H9 (cell line): ENCODE measurements at regions not wholly inside any gene's neighbourhood (a gene's known extent, or its start where the extent isn't known, plus 50 kb on each side); places are given as distances from the start of the nearest gene placed in this dataset.

Source experiments
- DNase-seq: peaks from one replicate; pipeline ENCODE4 v3.0.0-alpha.2; 2017
- H2AFZ ChIP-seq: one replicate; pipeline ENCODE4 v1.6.1; 2013; ENCODE audit warnings: mild to moderate bottlenecking, low read length, control low read depth, moderate library complexity
- H2AK5ac ChIP-seq: 2 replicates; pipeline ENCODE4 v1.6.1; 2013; ENCODE audit warnings: low read length, control low read depth, mixed read lengths; ENCODE audit not compliant: insufficient read length
- H2BK120ac ChIP-seq: one replicate; pipeline ENCODE4 v1.6.1; 2013; ENCODE audit warnings: low read depth, mild to moderate bottlenecking, low read length, control low read depth, inconsistent platforms; ENCODE audit not compliant: poor library complexity, severe bottlenecking
- H2BK12ac ChIP-seq: 2 replicates; pipeline ENCODE4 v1.6.1; 2013; ENCODE audit warnings: low read length, control low read depth, mixed read lengths, low read depth; ENCODE audit not compliant: insufficient read length
- H2BK15ac ChIP-seq: 2 replicates; pipeline ENCODE4 v1.6.1; 2013; ENCODE audit warnings: low read depth, low read length, control low read depth
- H2BK20ac ChIP-seq: one replicate; pipeline ENCODE4 v1.6.1; 2013; ENCODE audit warnings: low read depth, mild to moderate bottlenecking, low read length, control low read depth, inconsistent platforms; ENCODE audit not compliant: poor library complexity, severe bottlenecking
- H2BK5ac ChIP-seq: 2 replicates; pipeline ENCODE4 v1.6.1; 2013; ENCODE audit warnings: low read length, control low read depth, mixed read lengths; ENCODE audit not compliant: insufficient read length
- H3K14ac ChIP-seq: 2 replicates; pipeline ENCODE4 v1.6.1; 2013; ENCODE audit warnings: low read length, control low read depth; ENCODE audit not compliant: insufficient read depth
- H3K18ac ChIP-seq: 2 replicates; pipeline ENCODE4 v1.6.1; 2013; ENCODE audit warnings: low read depth, mild to moderate bottlenecking, mixed read lengths, low read length, control low read depth; ENCODE audit not compliant: insufficient read length
- H3K23ac ChIP-seq: 2 replicates; pipeline ENCODE4 v1.6.1; 2013; ENCODE audit warnings: low read length, control low read depth, mixed read lengths, low read depth; ENCODE audit not compliant: insufficient read length
- H3K23me2 ChIP-seq: 2 replicates; pipeline ENCODE4 v1.6.1; 2013; ENCODE audit warnings: low read depth, mild to moderate bottlenecking, mixed read lengths, low read length, control low read depth; ENCODE audit not compliant: insufficient read length, poor library complexity, severe bottlenecking
- H3K27ac ChIP-seq: 2 replicates; pipeline ENCODE4 v1.5.1; 2013; ENCODE audit warnings: low read length, control low read depth, mixed read lengths, low read depth; ENCODE audit not compliant: insufficient read length
- H3K27me3 ChIP-seq: 2 replicates; pipeline ENCODE4 v1.6.1; 2013; ENCODE audit warnings: low read length, control low read depth, inconsistent platforms; ENCODE audit not compliant: insufficient read depth
- H3K4ac ChIP-seq: 2 replicates; pipeline ENCODE4 v1.6.1; 2013; ENCODE audit warnings: low read depth, mild to moderate bottlenecking, control low read depth, inconsistent platforms, low read length, moderate library complexity
- H3K4me1 ChIP-seq: 2 replicates; pipeline ENCODE4 v1.6.1; 2013; ENCODE audit warnings: low read length, control low read depth, inconsistent platforms; ENCODE audit not compliant: insufficient read depth
- H3K4me2 ChIP-seq: 2 replicates; pipeline ENCODE4 v1.6.1; 2013; ENCODE audit warnings: low read length, control low read depth, mixed read lengths; ENCODE audit not compliant: insufficient read length, insufficient read depth
- H3K56ac ChIP-seq: 2 replicates; pipeline ENCODE4 v1.6.1; 2013; ENCODE audit warnings: low read depth, mild to moderate bottlenecking, mixed read lengths, low read length, control low read depth; ENCODE audit not compliant: insufficient read length
- H3K79me1 ChIP-seq: 2 replicates; pipeline ENCODE4 v1.6.1; 2013; ENCODE audit warnings: low read depth, mild to moderate bottlenecking, moderate library complexity, low read length, control low read depth, inconsistent platforms; ENCODE audit not compliant: insufficient read depth, poor library complexity, severe bottlenecking
- H3K79me2 ChIP-seq: 2 replicates; pipeline ENCODE4 v1.6.1; 2013; ENCODE audit warnings: low read length, control low read depth, inconsistent platforms; ENCODE audit not compliant: insufficient read depth
- H3K9ac ChIP-seq: 2 replicates; pipeline ENCODE4 v1.6.1; 2013; ENCODE audit warnings: low read length, control low read depth, mixed read lengths; ENCODE audit not compliant: insufficient read length; ENCODE audit errors: extremely low read depth
- H3K9me3 ChIP-seq: one replicate; pipeline ENCODE4 v1.6.1; 2013; ENCODE audit warnings: low read depth, low read length, inconsistent platforms; ENCODE audit not compliant: control insufficient read depth
- H3T11ph ChIP-seq: one replicate; pipeline ENCODE4 v1.6.1; 2013; ENCODE audit warnings: mild to moderate bottlenecking, low read length, control low read depth, inconsistent platforms
- H4K20me1 ChIP-seq: one replicate; pipeline ENCODE4 v1.6.1; 2013; ENCODE audit not compliant: control insufficient read depth, insufficient read length, insufficient read depth
- H4K5ac ChIP-seq: 2 replicates; pipeline ENCODE4 v1.6.1; 2013; ENCODE audit warnings: low read depth, mild to moderate bottlenecking, mixed read lengths, low read length, control low read depth; ENCODE audit not compliant: insufficient read length
- H4K8ac ChIP-seq: replicated peaks from 2 replicates; pipeline ENCODE4 v1.6.1; 2013; ENCODE audit warnings: low read length, control low read depth, mixed read lengths, low read depth; ENCODE audit not compliant: insufficient read length
- H4K91ac ChIP-seq: 2 replicates; pipeline ENCODE4 v1.6.1; 2013; ENCODE audit warnings: low read depth, mild to moderate bottlenecking, moderate library complexity, mixed read lengths, low read length, control low read depth; ENCODE audit not compliant: insufficient read length
- H3K27ac Mint-ChIP-seq, 3 experiments: 2 replicates in 2 of 3; 3 replicates in 1 of 3; pipeline ENCODE4 v1.8.0; 2020 to 2021; ENCODE audit warnings: mixed read lengths in 3 of 3, mild to moderate bottlenecking in 1 of 3, moderate library complexity in 1 of 3
- H3K27me3 Mint-ChIP-seq: 2 replicates; pipeline ENCODE4 v1.8.0; 2021; ENCODE audit warnings: low read depth, mild to moderate bottlenecking, moderate library complexity, mixed read lengths
- H3K36me3 Mint-ChIP-seq, 3 experiments: 2 replicates in 2 of 3; 3 replicates in 1 of 3; pipeline ENCODE4 v1.8.0; 2020 to 2021; ENCODE audit warnings: low read depth in 3 of 3, mixed read lengths in 3 of 3; ENCODE audit not compliant: insufficient read depth in 1 of 3
- H3K4me1 Mint-ChIP-seq, 2 experiments: 2 replicates each; pipeline ENCODE4 v1.8.0; 2020; ENCODE audit warnings: mixed read lengths in 2 of 2
- H3K4me3 Mint-ChIP-seq, 2 experiments: 2 replicates in 1 of 2; 3 replicates in 1 of 2; pipeline ENCODE4 v1.8.0; 2020 to 2021; ENCODE audit warnings: mild to moderate bottlenecking in 2 of 2, mixed read lengths in 2 of 2, moderate library complexity in 1 of 2
- H3K9me3 Mint-ChIP-seq, 2 experiments: 2 replicates in 1 of 2; 3 replicates in 1 of 2; pipeline ENCODE4 v1.8.0; 2020; ENCODE audit warnings: mild to moderate bottlenecking in 2 of 2, mixed read lengths in 2 of 2, moderate library complexity in 1 of 2
- CTCF ChIP-seq: fragments of 200-600 bp; sonication (generic); conservative IDR thresholded peaks from 3 replicates; pipeline ENCODE4 v1.8.0; 2021; ENCODE audit warnings: antibody characterized with exemption, mild to moderate bottlenecking
- WGBS: extraction: QIAGEN DNeasy Blood & Tissue Kit; methylation state at CpG from one replicate; pipeline ENCODE4 v1.1.7; 2013; ENCODE audit warnings: missing lambda C conversion rate, low lambda C conversion rate, mixed read lengths; ENCODE audit not compliant: insufficient read length; ENCODE audit errors: extremely low coverage; 5-methylcytosine and 5-hydroxymethylcytosine counted together

- H2BK20ac ChIP-seq: no peak overlapping the region
- TF ChIP-seq CTCF: no peak
- no peak overlapping the region for H2AK5ac ChIP-seq
- Mint-ChIP-seq H3K4me3 (no peak overlapping the region), H3K4me1 (no peaks in the 10 kb centered on the region), H3K9me3 (peaks cover 3 to 5% of the 10 kb centered on the region in 2 experiments; a peak in 4 of 5 replicates), H3K27ac (no peak overlapping the region), H3K27me3 (peaks cover 14% of the 10 kb centered on the region), H3K36me3 (no peaks in the 10 kb centered on the region; a peak in 2 of 7 replicates)
- no peaks in the 10 kb centered on the region for H3K23me2 ChIP-seq
- no peak overlapping the region for H3K18ac ChIP-seq
- H2BK120ac ChIP-seq: no peak overlapping the region
- no peaks in the 10 kb centered on the region for H3K79me2 ChIP-seq
- H3K9me3 ChIP-seq: no peaks in the 10 kb centered on the region
- H3K4me2 ChIP-seq: no peak overlapping the region
- no CpG with 5 or more reads among the region's 3 CpGs for WGBS
- H3K27ac ChIP-seq: no peak overlapping the region
- H2AFZ ChIP-seq: no peak overlapping the region
- H2BK5ac ChIP-seq: no peak overlapping the region
- no peak overlapping the region for H4K91ac ChIP-seq
- H2BK15ac ChIP-seq: no peak overlapping the region
- no peak overlapping the region for H3K9ac ChIP-seq
- DNase-seq: no peak
- no peaks in the 10 kb centered on the region for H3K79me1 ChIP-seq
- no peaks in the 10 kb centered on the region for H3K4me1 ChIP-seq
- H4K8ac ChIP-seq: no peak overlapping the region
- no peak overlapping the region for H3T11ph ChIP-seq
- no peak overlapping the region for H3K14ac ChIP-seq
- no peak overlapping the region for H3K4ac ChIP-seq
- H4K5ac ChIP-seq: no peak overlapping the region
- H3K27me3 ChIP-seq: no peaks in the 10 kb centered on the region
- H4K20me1 ChIP-seq: no peaks in the 10 kb centered on the region
- no peak overlapping the region for H2BK12ac ChIP-seq
- H3K56ac ChIP-seq: no peak overlapping the region
- no peak overlapping the region for H3K23ac ChIP-seq
These were observed 88.7 kb upstream of the CD93 start for GRCh38 chr20:23174821-23175220.
